ENCODE measurements at regions not wholly inside any gene's neighbourhood (a gene's known extent, or its start where the extent isn't known, plus 50 kb on each side); places are given as distances from the start of the nearest gene placed in this dataset.
"Not testable (repeated sequence)": the region's sequence is repeated elsewhere in the genome, so short reads cannot be mapped to it uniquely, and the experiment has no call there.

DNA sequence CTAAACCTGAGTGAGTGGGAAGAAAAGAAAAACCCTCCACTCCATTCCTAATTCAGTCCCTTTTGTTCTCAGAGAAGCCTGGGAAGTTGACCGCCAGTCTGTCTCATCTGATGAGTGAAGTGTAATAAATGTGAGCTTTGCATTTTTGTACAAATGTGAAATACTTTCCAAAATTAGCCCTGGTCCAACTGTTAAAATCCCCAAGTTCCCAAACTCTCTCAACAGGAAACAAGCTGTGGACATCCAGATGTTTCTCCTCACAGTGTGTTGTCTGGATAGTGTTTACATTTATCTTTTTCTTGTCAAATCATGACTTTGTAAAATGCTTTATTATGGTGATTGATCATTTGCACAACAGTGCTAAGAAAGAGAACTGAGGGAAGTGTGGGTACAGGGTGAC is 145.1 kb downstream of the TM2D1 start:
- no peak for DNase-seq

DNA sequence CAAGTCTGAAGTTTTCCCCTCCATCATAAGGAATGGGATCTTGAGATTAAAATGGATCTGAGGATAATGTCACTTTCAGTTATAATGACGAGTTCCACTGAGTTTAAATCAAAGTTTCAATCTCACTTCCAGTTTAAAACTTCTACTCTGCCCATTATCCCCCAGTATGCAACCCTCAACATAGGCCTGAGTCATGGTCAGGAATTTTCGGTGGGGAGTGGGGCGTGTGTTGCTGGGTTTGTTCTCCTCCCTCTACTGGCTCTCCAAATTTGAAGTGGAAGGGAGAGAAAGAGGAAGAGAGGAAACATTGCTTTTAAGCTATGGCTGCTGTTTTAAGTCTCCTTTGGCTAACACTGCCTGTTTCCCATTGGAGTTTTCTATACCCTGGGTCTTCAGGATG is 152.9 kb downstream of the TM2D1 start:
- DNase-seq, result no peak

DNA sequence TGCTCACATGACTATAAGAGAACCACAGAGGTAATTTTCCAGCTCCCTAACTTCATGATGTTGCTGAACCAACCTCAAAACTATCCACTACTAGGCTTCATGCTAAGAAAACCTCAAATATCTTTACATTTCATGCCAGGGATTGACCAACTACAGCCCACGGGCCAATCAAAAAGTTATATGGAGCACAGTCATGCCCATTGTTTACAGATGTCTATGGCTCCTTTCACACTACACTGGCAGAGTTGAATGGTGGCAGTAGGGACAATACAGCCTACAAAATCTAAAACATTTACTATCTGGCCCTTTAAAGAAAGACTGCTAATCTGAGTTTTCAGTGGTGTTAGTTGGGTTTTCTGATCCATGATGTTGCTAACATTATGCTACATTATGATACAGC is 154.8 kb downstream of the TM2D1 start:
- no peak for DNase-seq

DNA sequence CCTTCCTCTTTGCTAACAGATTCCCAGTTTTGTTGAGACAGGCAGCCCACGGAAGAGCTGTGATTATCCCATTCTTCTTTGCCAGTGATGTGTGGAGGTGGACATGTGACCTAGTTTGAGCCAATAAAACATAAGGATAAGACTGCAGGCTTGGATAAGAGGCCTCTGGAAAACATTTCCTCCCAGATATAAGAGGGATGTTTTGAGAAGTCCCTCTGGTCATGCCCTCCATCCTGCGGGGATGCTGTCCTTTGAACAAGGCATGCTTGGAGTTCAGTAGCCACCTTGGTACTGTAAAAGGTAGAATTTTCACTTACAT is 155.7 kb downstream of the TM2D1 start:
- no peak for DNase-seq

DNA sequence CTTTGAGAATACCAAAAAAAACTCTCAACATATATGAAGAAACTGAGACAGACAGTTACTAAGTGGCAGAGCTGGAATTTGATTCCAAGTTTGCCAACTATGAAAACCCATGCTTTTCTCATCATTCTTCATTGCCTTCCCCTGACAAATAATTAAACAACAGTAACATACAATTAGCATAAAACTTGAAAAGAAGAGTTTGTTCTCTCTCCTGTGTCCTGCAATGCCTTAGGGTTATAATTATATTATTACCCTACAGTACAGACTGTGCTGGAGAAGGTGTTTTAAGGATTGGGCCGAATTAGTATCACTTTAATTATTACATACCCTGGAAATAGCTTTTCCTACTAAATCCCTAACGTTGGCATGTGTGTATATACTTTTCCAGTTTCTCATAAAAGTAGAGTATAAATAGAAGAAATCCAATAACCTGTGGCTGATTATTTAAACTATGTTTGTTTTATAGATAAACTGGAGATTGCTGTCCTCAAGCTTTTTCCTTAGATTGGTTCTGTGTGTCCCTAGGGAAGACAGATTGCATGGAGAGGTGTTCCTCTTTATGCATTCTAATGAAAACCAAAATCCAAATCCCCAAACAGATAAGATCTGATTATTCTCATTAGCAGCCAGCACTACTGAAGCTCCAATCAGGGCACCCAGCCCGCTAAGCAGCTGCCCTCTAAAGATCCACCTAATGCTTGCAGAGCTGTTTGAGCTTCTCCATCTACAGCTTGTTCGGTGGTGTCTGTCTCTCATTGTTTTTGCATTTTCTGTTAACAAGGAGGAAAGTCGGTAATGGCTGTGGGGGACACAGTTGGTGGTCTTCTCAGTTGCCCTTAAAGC is 156.3 kb downstream of the TM2D1 start:
- no peak for DNase-seq

DNA sequence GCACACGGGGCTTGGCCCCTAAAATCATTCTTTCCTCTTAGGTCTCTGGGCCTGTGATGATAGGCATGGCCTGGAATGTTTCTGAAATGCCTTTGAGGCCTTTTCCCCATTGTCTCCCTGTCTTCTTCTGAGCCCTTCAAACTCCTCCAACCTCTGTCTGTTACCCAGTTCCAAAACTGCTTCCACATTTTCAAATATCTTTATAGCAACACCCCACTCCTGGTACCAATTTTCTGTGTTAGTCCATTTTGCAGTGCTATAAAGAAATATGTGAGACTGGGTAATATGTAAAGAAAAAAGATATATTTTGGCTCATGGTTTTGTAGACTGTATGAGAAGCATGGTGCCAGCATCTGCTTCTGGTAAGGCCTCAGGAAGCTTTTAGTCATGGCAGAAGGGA is 158.8 kb downstream of the TM2D1 start:
- no peak for DNase-seq

DNA sequence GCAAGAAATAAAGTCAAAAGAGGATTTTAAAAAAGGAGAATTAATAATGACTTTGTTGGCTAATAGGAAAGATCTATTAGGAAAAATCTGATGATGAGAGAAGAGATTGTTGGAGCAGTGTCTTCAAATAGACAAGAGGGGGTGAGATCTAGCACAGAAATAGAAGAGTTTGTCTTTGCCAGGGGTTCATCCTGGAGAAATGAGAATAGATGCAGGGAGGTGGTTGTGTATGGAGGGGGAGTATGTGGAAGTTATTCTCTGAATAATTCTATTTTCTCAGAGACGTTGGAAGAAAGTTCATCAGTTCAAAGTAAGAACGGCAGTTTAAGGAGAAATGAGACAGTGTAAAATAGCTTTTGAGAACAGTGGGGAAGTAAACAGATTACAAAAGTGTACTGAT is 161.3 kb downstream of the TM2D1 start:
- no peak for DNase-seq

DNA sequence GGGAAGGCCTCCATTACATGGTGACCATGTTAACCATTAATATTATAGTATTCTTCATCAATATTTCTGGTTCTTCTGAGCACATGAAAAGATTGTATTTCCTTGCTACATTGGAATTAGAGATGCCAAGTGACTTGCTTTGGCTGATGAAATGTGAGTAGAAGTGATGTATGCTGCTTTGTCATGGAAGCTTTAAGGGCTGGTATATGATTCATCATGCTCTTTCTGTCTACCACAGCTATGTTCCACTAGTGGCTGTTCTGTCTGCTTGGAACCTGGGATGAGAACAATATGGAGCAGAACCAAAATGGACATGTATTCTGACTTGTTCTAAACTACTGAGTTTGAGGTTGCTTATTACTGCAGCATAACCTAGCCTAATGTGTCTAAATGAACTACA is 163.3 kb downstream of the TM2D1 start:
- no peak for DNase-seq

DNA sequence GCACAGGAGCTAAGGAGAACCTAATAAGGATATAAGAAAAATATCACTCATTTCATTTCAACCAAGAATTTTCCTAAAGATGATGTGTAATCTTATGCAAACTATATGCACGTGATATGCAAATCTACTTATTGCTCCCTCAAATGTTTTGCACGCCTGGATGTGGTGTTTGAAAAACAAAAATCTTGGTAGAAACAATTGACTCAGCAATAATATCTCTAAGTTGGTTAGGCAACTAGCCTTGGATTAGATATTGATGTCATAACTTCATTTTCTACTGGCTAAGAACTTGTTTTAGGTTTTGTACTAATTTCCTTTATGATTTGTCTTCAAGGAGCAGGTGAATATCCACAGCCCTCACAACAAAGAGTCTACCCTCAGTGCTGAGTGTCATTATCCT is 164.6 kb downstream of the TM2D1 start:
- DNase-seq, result no peak

DNA sequence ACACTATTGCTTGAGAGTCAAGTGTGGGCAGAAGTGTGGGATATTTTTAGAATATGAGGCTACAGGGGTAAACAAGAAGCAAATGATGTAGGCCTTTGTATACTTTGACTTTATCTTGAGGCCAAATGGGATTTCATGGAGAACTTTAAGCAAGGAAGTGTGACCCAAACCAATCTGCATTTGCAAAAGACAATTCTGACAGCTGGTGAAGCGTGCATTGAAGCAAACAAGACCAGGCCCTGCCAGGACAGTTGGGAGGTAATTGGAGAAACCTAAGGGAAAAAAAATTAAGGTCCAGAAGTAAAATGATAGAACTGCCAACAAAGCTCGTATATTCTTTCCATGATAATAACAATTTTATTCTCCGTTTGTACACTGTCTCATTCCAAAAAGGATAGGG is 168.3 kb downstream of the TM2D1 start:
- no peak for DNase-seq

DNA sequence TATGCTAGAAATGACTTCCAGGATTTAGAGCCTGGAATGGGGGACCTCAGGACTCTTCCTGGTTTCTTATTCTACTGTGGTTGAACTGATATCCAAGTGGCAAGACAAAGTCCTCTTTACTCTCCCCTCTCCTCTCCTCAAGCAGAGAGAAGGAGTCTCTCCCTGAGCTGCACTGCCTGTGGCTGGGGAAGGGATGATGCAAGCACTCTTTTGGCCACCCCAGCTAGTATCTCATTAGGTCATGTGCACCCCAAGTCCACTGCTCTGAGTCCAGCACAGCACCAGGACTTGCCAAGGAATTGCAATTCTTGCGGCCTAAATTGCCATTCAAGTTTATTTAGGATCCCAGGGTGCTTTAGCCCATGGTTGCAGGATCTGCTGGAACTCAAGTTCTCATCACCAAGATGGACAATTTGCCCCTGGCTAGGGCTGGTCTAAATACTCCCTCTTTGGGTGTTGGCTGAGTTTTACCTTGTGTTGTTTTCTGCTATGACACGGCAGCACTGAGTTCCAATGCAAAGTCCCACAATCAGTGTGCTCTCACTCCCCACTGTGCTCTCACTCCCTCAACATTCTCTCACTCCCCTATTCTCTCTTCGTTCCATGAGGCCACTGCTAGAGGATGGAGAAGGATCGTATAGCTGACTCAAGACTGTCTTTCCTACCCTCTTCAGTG is 172.2 kb downstream of the TM2D1 start:
- no peak for DNase-seq

DNA sequence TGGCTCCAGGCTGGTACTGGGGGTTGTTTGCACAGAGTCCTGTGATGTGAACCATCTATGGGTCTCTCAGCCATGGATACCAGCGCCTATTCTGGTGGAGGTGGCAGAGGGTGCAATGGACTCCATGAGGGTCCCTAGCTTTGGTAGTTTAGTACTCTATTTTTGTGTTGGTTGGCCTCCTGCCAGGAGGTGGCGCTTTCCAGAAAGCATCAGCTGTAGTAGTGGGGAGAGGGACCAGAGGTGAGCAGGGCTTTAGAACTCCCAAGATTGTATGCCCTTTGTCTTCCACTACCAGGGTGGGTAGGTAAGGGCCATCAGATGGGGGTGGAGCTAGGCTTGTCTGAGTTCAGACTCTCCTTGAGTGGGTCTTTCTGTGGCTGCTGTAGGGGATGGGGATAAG is 177.6 kb downstream of the TM2D1 start:
- peak in 1 of 5 experiments; percentile 4 for DNase-seq

DNA sequence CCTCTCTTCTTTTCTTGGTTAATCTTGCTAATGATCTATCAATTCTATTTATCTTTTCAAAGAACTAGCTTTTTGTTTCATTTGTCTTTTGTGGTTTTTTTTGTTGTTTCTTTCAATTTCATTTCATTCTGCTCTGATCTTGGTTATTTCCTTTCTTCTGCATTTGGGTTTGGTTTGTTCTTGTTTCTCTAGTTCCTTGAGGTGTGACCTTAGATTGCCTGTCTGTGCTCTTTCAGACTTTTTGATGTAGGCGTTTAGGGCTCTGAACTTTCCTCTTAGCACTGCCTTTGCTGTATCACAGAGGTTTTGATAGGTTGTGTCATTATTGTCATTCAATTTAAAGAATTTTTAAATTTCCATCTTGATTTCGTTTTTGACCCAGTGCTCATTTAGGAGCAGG is 180.1 kb downstream of the TM2D1 start:
- DNase-seq, result not testable (repeated sequence)

DNA sequence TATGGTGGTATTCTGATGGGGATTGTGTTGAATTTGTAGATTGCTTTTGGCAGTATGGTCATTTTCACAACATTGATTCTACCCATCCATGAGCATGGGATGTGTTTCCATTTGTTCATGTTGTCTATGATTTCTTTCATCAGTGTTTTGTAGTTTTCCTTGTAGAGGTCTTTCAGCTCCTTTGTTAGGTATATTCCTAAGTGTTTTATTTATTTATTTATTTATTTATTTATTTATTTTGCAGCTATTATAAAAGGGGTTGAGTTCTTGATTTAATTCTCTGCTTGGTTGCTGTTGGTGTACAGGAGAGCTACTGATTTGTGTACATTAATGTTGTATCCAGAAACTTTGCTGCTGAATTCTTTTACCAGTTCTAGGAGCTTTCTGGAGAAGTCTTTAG is 181.4 kb downstream of the TM2D1 start:
- not testable (repeated sequence) for DNase-seq

DNA sequence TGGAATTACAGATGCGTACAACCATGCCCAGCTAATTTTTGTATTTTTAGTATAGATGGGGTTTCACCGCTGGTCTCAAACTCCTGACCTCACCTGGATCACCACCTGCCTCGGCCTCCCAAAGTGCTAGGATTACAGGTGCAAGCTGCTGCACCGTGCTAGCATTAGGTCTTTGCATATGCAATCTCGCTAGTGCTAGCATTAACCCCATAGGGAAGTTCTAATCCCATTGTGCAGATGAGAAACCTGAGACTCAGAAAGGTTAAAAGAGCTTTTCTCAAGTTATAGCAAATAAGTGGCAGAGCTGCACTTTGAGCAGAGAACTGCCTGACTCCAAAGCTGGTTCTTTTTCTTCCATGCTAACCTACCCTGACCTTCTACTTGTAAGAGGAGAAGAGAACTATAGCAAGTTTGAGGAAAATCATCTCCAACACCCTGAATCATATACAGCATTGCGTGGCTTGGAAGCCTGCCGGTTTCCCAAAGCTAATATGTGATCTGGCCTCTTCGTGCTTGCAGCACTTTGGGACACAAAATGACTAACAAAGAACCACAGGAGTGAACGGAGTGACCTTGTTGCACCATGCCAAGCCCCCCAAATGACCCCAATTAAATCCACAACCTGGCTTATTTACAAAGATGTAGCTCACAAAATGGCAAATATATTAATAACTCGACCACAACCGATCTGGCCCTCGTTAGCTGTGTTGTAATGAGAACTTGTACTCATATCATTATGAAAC is 185.1 kb downstream of the TM2D1 start:
- DNase-seq, result no peak

DNA sequence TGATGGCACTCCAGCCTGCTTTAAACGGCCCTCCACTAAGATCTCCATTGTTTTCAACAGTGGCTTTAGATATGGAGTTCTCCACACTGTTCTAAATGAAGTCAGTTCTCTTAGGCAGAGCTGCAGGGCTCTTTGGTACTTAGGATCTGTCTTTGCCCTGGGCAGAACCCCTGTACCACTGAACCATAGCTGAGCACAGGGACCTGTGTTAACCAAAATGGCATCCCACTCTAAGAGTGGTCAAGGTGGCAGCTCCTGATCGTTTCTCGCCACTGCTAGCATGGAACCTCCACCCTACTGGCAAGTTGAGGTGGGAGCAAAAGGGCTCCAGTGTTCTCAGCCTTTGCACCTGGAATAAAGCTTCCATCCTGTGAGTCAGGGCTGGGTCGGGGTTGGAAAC is 186.7 kb downstream of the TM2D1 start:
- DNase-seq, result no peak

DNA sequence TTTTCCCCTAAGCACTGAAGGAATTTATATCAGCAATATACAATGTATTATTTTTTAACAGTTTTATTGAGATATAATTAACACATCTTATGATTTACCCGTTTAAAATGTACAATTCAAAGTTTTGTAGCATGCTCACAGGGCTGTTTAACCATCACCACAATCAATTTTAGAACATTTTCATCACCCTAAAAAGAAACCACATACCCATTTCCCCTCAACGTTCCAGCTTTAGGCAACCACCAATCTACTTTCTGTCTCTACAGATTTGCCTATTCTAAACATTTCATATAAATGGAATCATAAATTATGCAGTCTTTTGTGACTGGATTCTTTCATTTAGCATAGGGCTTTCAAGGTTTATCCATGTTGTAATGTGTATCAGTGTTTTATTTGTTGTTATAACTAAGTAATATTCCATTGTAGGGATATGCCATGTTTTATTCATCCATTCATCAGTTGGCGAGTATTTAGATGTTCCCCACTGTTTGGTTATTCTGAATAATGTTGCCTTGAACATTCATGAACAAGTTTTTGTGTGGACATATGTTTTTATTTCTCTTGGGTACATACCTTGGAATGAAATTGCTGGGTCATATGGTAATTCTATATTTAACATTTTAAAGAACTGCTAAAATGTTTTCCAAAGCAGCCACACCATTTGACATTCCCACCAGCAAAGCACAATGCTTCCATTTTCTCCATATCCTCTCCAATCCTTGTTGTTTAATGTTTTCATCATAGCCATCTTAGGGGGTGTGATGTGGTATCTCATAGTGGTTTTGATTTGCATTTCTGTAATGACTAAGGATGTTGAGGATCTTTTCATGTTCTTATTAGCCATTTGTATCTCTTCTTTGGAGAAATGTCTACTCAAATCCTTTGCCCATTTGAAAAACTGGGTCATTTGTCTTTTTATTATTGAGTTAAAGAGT is 188.5 kb downstream of the TM2D1 start:
- peak in 1 of 5 experiments; percentile 20 for DNase-seq

DNA sequence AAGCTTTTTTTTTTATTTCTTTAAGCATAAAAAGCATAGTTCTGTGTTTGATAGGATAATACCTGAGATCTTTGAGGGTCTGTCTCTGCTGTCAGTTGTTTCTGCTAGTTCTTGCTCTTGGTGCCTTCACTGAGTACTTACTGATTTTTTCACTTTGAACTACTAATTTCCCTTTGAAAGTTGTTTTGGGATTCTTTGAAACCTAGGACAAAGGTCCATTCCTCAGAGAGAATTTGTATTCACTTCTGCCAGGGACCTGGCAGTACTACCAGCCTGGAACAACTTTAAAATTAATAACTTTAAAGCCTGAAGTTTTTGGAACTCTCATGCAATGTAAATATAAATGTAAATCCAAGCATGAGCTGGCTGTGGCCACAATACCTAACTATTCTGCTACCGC is 190.1 kb downstream of the TM2D1 start:
- DNase-seq, result no peak

DNA sequence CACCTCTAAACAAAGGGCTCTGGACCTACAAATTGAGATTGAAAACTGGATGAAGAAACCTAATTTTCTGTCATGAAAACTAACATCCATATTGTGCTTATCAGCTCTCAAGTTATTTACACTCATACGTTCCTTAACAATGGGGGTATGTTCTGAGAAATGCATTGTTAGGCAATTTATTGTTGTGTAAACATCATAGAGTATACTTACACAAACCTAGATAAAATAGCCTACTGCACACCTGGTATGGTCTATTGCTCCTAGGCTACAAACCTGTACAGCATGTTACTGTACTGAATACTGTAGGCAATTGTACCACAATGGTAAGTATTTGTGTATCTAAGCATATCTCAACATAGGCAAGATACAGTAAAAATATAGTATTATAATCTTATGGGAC is 191.4 kb downstream of the TM2D1 start:
- no peak for DNase-seq

DNA sequence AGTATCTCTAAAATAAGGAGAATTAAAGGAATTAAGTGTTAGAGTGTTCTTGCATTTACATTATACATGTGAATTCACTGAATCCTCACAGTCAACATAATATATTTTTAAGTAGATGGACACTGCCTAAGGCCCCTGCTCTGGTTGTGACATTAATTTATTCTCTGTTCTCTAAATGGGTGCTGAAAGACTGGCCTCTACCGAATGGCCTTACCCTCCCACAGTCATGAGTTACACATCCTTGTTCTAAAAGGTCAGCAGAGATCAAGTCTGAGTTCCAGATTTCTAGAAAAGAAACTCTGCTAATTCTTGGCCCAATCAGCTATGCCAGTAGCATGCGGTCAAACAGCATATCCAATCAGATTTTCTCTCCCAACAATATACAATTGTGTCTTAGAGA is 193.2 kb downstream of the TM2D1 start:
- no peak for DNase-seq

DNA sequence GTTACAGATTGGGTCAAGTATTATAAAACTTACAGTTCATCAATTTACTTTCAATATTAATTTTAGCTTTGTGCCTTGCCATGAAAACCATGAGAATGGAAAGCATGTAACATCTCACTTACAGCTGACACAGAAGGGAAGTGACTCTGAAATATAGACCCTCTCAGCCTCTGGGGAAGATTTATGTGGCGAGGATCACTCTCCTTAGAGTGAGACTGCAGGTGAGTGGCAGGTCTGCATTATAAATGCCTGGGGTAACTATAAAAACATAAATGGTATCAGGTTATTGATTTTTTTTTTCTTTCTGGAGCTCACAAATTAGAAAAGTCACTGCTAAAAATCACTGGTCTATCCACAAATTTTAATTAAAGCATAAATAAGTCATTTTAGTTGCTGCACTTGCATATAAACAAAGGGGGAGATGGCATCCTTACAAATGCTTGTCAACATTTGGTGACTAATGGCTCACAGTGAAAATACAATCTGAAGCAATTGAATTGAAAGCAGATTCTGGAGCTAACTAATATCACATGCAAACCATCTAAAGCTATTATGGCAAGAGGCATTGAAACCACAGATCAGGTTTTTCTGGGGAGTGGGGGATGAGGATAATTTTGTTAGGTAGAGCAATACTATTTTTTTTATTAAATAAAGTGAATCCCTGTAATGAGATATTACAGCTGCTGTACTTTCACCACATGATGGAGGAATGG is 200.9 kb downstream of the TM2D1 start:
- no peak for DNase-seq

DNA sequence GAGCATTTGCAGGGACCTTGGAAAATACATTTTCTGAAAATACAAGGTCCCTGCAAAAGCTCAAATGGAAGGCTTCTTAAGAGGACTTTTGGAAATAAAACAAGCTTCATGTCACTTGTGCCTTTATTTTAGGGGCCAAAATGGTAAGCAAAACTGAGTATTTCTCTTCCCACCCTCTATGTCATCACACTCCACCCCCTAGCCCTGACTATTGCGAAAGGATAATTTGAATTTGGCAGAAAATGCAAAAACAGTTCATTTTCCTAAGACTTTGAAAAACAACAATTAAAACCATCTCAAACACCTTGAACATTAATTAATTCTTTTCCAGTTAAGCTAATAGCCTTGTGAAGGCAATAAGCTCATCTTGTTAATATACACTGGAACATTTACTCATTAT is 201.7 kb downstream of the TM2D1 start:
- no peak for DNase-seq
